GM19035 (cell line): ENCODE measurements at regions not wholly inside any gene's neighbourhood (a gene's known extent, or its start where the extent isn't known, plus 50 kb on each side); places are given as distances from the start of the nearest gene placed in this dataset.

Source experiments
- ATAC-seq: cut with Tn5 transposase; IDR thresholded peaks from one replicate; pipeline ENCODE4 v1.9.1; 2021; ENCODE audit not compliant: unreplicated experiment

- ATAC-seq = no peak
Measured at GRCh38 chr12:87171356-87171755, 857.8 kb downstream of the C12orf50 start.

- no peak for ATAC-seq
Measured at GRCh38 chr12:87169010-87169409, 860.2 kb downstream of the C12orf50 start.

- ATAC-seq = no peak
Measured at GRCh38 chr12:87165733-87166375, 863.3 kb downstream of the C12orf50 start.

- no peak for ATAC-seq
Measured at GRCh38 chr12:87163122-87163521, 866.1 kb downstream of the C12orf50 start.

GRCh38 chr12:87160848-87161601 lies 868.2 kb downstream of the C12orf50 start:
- no peak for ATAC-seq

- ATAC-seq = no peak
Measured at GRCh38 chr12:87157791-87158190, 871.4 kb downstream of the C12orf50 start.

GRCh38 chr12:87155621-87156020 lies 873.6 kb downstream of the C12orf50 start:
- ATAC-seq = no peak

- ATAC-seq = no peak
Measured at GRCh38 chr12:87152841-87153528, 876.2 kb downstream of the C12orf50 start.

GRCh38 chr12:87152075-87152474 lies 877.1 kb downstream of the C12orf50 start:
- ATAC-seq = no peak

- peak; percentile 73 for ATAC-seq
Measured at GRCh38 chr12:87150969-87151662, 878.1 kb downstream of the C12orf50 start.

GRCh38 chr12:87142342-87142741 lies 886.2 kb upstream of the MGAT4C start:
- ATAC-seq = no peak

GRCh38 chr12:87141091-87141490 lies 884.9 kb upstream of the MGAT4C start:
- no peak for ATAC-seq

GRCh38 chr12:87140262-87140661 lies 884.1 kb upstream of the MGAT4C start:
- no peak for ATAC-seq

GRCh38 chr12:87137220-87137619 lies 881.0 kb upstream of the MGAT4C start:
- ATAC-seq = no peak

- ATAC-seq = no peak
Measured at GRCh38 chr12:87136330-87136976, 880.3 kb upstream of the MGAT4C start.

GRCh38 chr12:87127272-87127671 lies 871.1 kb upstream of the MGAT4C start:
- no peak for ATAC-seq

- no peak for ATAC-seq
Measured at GRCh38 chr12:87121896-87122295, 865.7 kb upstream of the MGAT4C start.

GRCh38 chr12:87120440-87120839 lies 864.2 kb upstream of the MGAT4C start:
- ATAC-seq = no peak

GRCh38 chr12:87119713-87120112 lies 863.5 kb upstream of the MGAT4C start:
- no peak for ATAC-seq

- ATAC-seq = no peak
Measured at GRCh38 chr12:87117526-87117925, 861.3 kb upstream of the MGAT4C start.

GRCh38 chr12:87116780-87117179 lies 860.6 kb upstream of the MGAT4C start:
- no peak for ATAC-seq
